ENCODE measurements at regions not wholly inside any gene's neighbourhood (a gene's known extent, or its start where the extent isn't known, plus 50 kb on each side); places are given as distances from the start of the nearest gene placed in this dataset.
"Not testable (repeated sequence)": the region's sequence is repeated elsewhere in the genome, so short reads cannot be mapped to it uniquely, and the experiment has no call there.

- no peak for DNase-seq (ENCODE audit: low read depth)
- no peak for TF ChIP-seq CTCF (conservative IDR thresholded peaks at IDR 0.05; ENCODE audit: low read length)
- no peak overlapping the region for H3K4me3 ChIP-seq (ENCODE audit: low read length)
Observed at GRCh38 chr6:92967362-92967761, 452.0 kb downstream of the EPHA7 start.

GRCh38 chr6:92962846-92963245 is 456.5 kb downstream of the EPHA7 start:
- no peak overlapping the region for H3K4me3 ChIP-seq (ENCODE audit: low read length)
- TF ChIP-seq CTCF (conservative IDR thresholded peaks at IDR 0.05; ENCODE audit: low read length), result no peak
- DNase-seq (ENCODE audit: low read depth), result no peak

- DNase-seq (ENCODE audit: low read depth), result not testable (repeated sequence)
Observed at GRCh38 chr6:92952111-92952510, 467.2 kb downstream of the EPHA7 start.

GRCh38 chr6:92945799-92946198 is 473.6 kb downstream of the EPHA7 start:
- DNase-seq (ENCODE audit: low read depth), result no peak
- no peak for TF ChIP-seq CTCF (conservative IDR thresholded peaks at IDR 0.05; ENCODE audit: low read length)
- no peak overlapping the region for H3K4me3 ChIP-seq (ENCODE audit: low read length)

More at GRCh38 chr6:92952111-92952510, 467.2 kb downstream of the EPHA7 start:
- H3K4me3 ChIP-seq (ENCODE audit: low read length), result not testable (repeated sequence)

GRCh38 chr6:92944132-92944531 is 475.2 kb downstream of the EPHA7 start:
- TF ChIP-seq CTCF (conservative IDR thresholded peaks at IDR 0.05; ENCODE audit: low read length), result no peak
- no peak overlapping the region for H3K4me3 ChIP-seq (ENCODE audit: low read length)
- DNase-seq (ENCODE audit: low read depth), result no peak

- no peak for TF ChIP-seq CTCF (conservative IDR thresholded peaks at IDR 0.05; ENCODE audit: low read length)
- no peak overlapping the region for H3K4me3 ChIP-seq (ENCODE audit: low read length)
- DNase-seq (ENCODE audit: low read depth), result no peak
Observed at GRCh38 chr6:92942549-92942948, 476.8 kb downstream of the EPHA7 start.

GRCh38 chr6:92934625-92935024 is 484.7 kb downstream of the EPHA7 start:
- no peak for TF ChIP-seq CTCF (conservative IDR thresholded peaks at IDR 0.05; ENCODE audit: low read length)
- no peak overlapping the region for H3K4me3 ChIP-seq (ENCODE audit: low read length)
- DNase-seq (ENCODE audit: low read depth), result no peak

GRCh38 chr6:92930171-92930570 is 489.2 kb downstream of the EPHA7 start:
- no peak overlapping the region for H3K4me3 ChIP-seq (ENCODE audit: low read length)
- TF ChIP-seq CTCF (conservative IDR thresholded peaks at IDR 0.05; ENCODE audit: low read length), result no peak
- no peak for DNase-seq (ENCODE audit: low read depth)
